MV-4-11 (cell line): ENCODE measurements at regions not wholly inside any gene's neighbourhood (a gene's known extent, or its start where the extent isn't known, plus 50 kb on each side); places are given as distances from the start of the nearest gene placed in this dataset.

Experiments
- DNase-seq: peaks from one replicate; lab custom pipeline; 2025; lab: John Stamatoyannopoulos, UW

- no peak for DNase-seq
Observed at GRCh38 chr12:43179486-43179885, 372.5 kb downstream of the ADAMTS20 start.

- no peak for DNase-seq
Observed at GRCh38 chr12:43177276-43177675, 374.7 kb downstream of the ADAMTS20 start.

- no peak for DNase-seq
Observed at GRCh38 chr12:43169115-43169681, 382.8 kb downstream of the ADAMTS20 start.

GRCh38 chr12:43167691-43168090 lies 384.3 kb downstream of the ADAMTS20 start:
- no peak for DNase-seq

- no peak for DNase-seq
Observed at GRCh38 chr12:43165351-43165750, 386.7 kb downstream of the ADAMTS20 start.

GRCh38 chr12:43162138-43162537 lies 389.9 kb downstream of the ADAMTS20 start:
- no peak for DNase-seq

GRCh38 chr12:43159506-43159905 lies 392.5 kb downstream of the ADAMTS20 start:
- DNase-seq = no peak

GRCh38 chr12:43158126-43158525 lies 393.9 kb downstream of the ADAMTS20 start:
- no peak for DNase-seq

- no peak for DNase-seq
Observed at GRCh38 chr12:43155376-43155775, 396.6 kb downstream of the ADAMTS20 start.

GRCh38 chr12:43154498-43155045 lies 397.4 kb downstream of the ADAMTS20 start:
- DNase-seq = no peak

- no peak for DNase-seq
Observed at GRCh38 chr12:43151441-43151981, 400.5 kb downstream of the ADAMTS20 start.

GRCh38 chr12:43148691-43149090 lies 403.3 kb downstream of the ADAMTS20 start:
- DNase-seq = peak; percentile 83

GRCh38 chr12:43147878-43148277 lies 404.1 kb downstream of the ADAMTS20 start:
- DNase-seq = no peak

- no peak for DNase-seq
Observed at GRCh38 chr12:43145481-43145880, 406.5 kb downstream of the ADAMTS20 start.

- no peak for DNase-seq
Observed at GRCh38 chr12:43143278-43143677, 408.7 kb downstream of the ADAMTS20 start.

- no peak for DNase-seq
Observed at GRCh38 chr12:43132291-43132690, 419.7 kb downstream of the ADAMTS20 start.

GRCh38 chr12:43131301-43131700 lies 420.7 kb downstream of the ADAMTS20 start:
- no peak for DNase-seq

GRCh38 chr12:43127886-43128549 lies 424.0 kb downstream of the ADAMTS20 start:
- DNase-seq = no peak

GRCh38 chr12:43126652-43127375 lies 425.2 kb downstream of the ADAMTS20 start:
- no peak for DNase-seq

- no peak for DNase-seq
Observed at GRCh38 chr12:43123461-43123860, 428.5 kb downstream of the ADAMTS20 start.

GRCh38 chr12:43120150-43120549 lies 431.9 kb downstream of the ADAMTS20 start:
- DNase-seq = no peak

GRCh38 chr12:43118881-43119280 lies 433.1 kb downstream of the ADAMTS20 start:
- DNase-seq = no peak

GRCh38 chr12:43118234-43118633 lies 433.8 kb downstream of the ADAMTS20 start:
- no peak for DNase-seq
